Sciatic nerve (tissue), 2 donors: ENCODE measurements at regions not wholly inside any gene's neighbourhood (a gene's known extent, or its start where the extent isn't known, plus 50 kb on each side); places are given as distances from the start of the nearest gene placed in this dataset.

ENCODE experiments used
- ATAC-seq: fragments of 200-7000 bp; cut with Tn5 transposase; one replicate; pipeline ENCODE4 v1.9.1; 2020; ENCODE audit warnings: mild to moderate bottlenecking, moderate library complexity
- DNase-seq: peaks from one replicate; pipeline ENCODE4 v3.0.0-alpha.2; 2020; ENCODE audit warnings: low spot score
- intact Hi-C: fragments of 100-400 bp; cut with DNase I; formaldehyde crosslinking; loops from one replicate; pipeline ENCODE4 v1.14.2; 2022
- donor health status: DM: no; HTN: no; CAD: no.
- donor health status: DM: no; HTN: no; CAD: no.

- no peak for DNase-seq
- intact Hi-C loops, result no loop called here
- no peak for ATAC-seq
Observed at GRCh38 chr3:24943961-24944360, 449.3 kb upstream of the THRB start.

GRCh38 chr3:24944805-24945520 lies 450.3 kb upstream of the THRB start:
- DNase-seq (no peak), ATAC-seq (no peak)
- intact Hi-C loops, result no loop called here

- ATAC-seq, result no peak
Observed at GRCh38 chr3:24945563-24945962, 450.9 kb upstream of the THRB start.

GRCh38 chr3:24947103-24947502 lies 452.5 kb upstream of the THRB start:
- ATAC-seq, result no peak
- intact Hi-C loops, result no loop called here

More at GRCh38 chr3:24945563-24945962, 450.9 kb upstream of the THRB start:
- no peak for DNase-seq
- intact Hi-C loops, result no loop called here

GRCh38 chr3:24951180-24951579 lies 456.5 kb upstream of the THRB start:
- DNase-seq, result no peak
- no peak for ATAC-seq
- intact Hi-C loops, result no loop called here

More at GRCh38 chr3:24947103-24947502, 452.5 kb upstream of the THRB start:
- no peak for DNase-seq

GRCh38 chr3:24952388-24952787 lies 457.7 kb upstream of the THRB start:
- no peak for DNase-seq
- intact Hi-C loops, result no loop called here
- ATAC-seq, result no peak

- ATAC-seq (no peak), DNase-seq (no peak)
- intact Hi-C loops, result no loop called here
Observed at GRCh38 chr3:24953060-24953771, 458.6 kb upstream of the THRB start.

- no peak for ATAC-seq
- intact Hi-C loops, result no loop called here
- DNase-seq, result no peak
Observed at GRCh38 chr3:24956613-24957012, 462.0 kb upstream of the THRB start.

- ATAC-seq, result no peak
Observed at GRCh38 chr3:24958271-24958670, 463.6 kb upstream of the THRB start.

GRCh38 chr3:24958910-24959447 lies 464.3 kb upstream of the THRB start:
- no peak for ATAC-seq
- intact Hi-C loops, result no loop called here

More at GRCh38 chr3:24958271-24958670, 463.6 kb upstream of the THRB start:
- DNase-seq, result no peak
- intact Hi-C loops, result no loop called here

GRCh38 chr3:24963762-24964625 lies 464.1 kb upstream of the RARB start:
- intact Hi-C loops, result no loop called here
- ATAC-seq (no peak), DNase-seq (no peak)

More at GRCh38 chr3:24958910-24959447, 464.3 kb upstream of the THRB start:
- DNase-seq, result no peak

- ATAC-seq, result no peak
- DNase-seq, result no peak
- intact Hi-C loops, result no loop called here
Observed at GRCh38 chr3:24965706-24966385, 462.2 kb upstream of the RARB start.

- DNase-seq (no peak), ATAC-seq (no peak)
- intact Hi-C loops, result no loop called here
Observed at GRCh38 chr3:24968036-24968435, 460.0 kb upstream of the RARB start.

- no peak for ATAC-seq
- no peak for DNase-seq
Observed at GRCh38 chr3:24972491-24972890, 455.6 kb upstream of the RARB start.

GRCh38 chr3:24981309-24981708 lies 446.8 kb upstream of the RARB start:
- no peak for ATAC-seq
- no peak for DNase-seq
- intact Hi-C loops, result no loop called here

More at GRCh38 chr3:24972491-24972890, 455.6 kb upstream of the RARB start:
- intact Hi-C loops, result no loop called here

GRCh38 chr3:24981924-24982323 lies 446.1 kb upstream of the RARB start:
- DNase-seq (no peak), ATAC-seq (no peak)
- intact Hi-C loops, result no loop called here

- DNase-seq, result no peak
- intact Hi-C loops, result no loop called here
- no peak for ATAC-seq
Observed at GRCh38 chr3:24985668-24986067, 442.4 kb upstream of the RARB start.

- no peak for ATAC-seq
- intact Hi-C loops, result no loop called here
Observed at GRCh38 chr3:24986612-24987011, 441.5 kb upstream of the RARB start.

GRCh38 chr3:24999357-24999756 lies 428.7 kb upstream of the RARB start:
- DNase-seq, result no peak
- intact Hi-C loops, result no loop called here
- no peak for ATAC-seq

More at GRCh38 chr3:24986612-24987011, 441.5 kb upstream of the RARB start:
- DNase-seq, result no peak
